ENCODE measurements at regions not wholly inside any gene's neighbourhood (a gene's known extent, or its start where the extent isn't known, plus 50 kb on each side); places are given as distances from the start of the nearest gene placed in this dataset.

- Mint-ChIP-seq H3K36me3 (ENCODE audit: insufficient read depth, unreplicated experiment) (no peaks in the 10 kb centered on the region), H3K27ac (ENCODE audit: low read depth, unreplicated experiment) (no peak overlapping the region), H3K9me3 (ENCODE audit: unreplicated experiment) (peaks cover 8% of the 10 kb centered on the region), H3K4me3 (ENCODE audit: unreplicated experiment) (no peak overlapping the region), H3K27me3 (ENCODE audit: insufficient read depth, unreplicated experiment) (no peaks in the 10 kb centered on the region), H3K4me1 (ENCODE audit: insufficient read depth, unreplicated experiment) (peaks cover 5% of the 10 kb centered on the region)
- ChIA-PET CTCF (no interaction called here), POLR2A (no interaction called here)
- DNase-seq (ENCODE audit: unreplicated experiment): no peak
- TF ChIP-seq, protein P1, sequence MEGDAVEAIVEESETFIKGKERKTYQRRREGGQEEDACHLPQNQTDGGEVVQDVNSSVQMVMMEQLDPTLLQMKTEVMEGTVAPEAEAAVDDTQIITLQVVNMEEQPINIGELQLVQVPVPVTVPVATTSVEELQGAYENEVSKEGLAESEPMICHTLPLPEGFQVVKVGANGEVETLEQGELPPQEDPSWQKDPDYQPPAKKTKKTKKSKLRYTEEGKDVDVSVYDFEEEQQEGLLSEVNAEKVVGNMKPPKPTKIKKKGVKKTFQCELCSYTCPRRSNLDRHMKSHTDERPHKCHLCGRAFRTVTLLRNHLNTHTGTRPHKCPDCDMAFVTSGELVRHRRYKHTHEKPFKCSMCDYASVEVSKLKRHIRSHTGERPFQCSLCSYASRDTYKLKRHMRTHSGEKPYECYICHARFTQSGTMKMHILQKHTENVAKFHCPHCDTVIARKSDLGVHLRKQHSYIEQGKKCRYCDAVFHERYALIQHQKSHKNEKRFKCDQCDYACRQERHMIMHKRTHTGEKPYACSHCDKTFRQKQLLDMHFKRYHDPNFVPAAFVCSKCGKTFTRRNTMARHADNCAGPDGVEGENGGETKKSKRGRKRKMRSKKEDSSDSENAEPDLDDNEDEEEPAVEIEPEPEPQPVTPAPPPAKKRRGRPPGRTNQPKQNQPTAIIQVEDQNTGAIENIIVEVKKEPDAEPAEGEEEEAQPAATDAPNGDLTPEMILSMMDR (IDR thresholded peaks at IDR 0.05; ENCODE audit: unreplicated experiment): no peak
- BruUV-seq (replicated peaks): no TSS peak
- intact Hi-C loops (cut with micrococcal nuclease): no loop called here
These were observed 209.6 kb upstream of the SLC39A10 start for GRCh38 chr2:195447323-195447975.

GRCh38 chr2:195445639-195446038, 211.4 kb upstream of the SLC39A10 start:
- no peak for DNase-seq (ENCODE audit: unreplicated experiment)
- CTCF ChIA-PET: interaction anchor here (0.6 kb wide), 1 partner anchor 19 kb away, joined by 3 read pairs; no protein-coding TSS in a partner anchor
- H3K9me3 Mint-ChIP-seq (ENCODE audit: unreplicated experiment): peaks cover 17% of the 10 kb centered on the region
- no TSS peak for BruUV-seq (replicated peaks)
- H3K27ac Mint-ChIP-seq (ENCODE audit: low read depth, unreplicated experiment): no peak overlapping the region
- H3K27me3 Mint-ChIP-seq (ENCODE audit: insufficient read depth, unreplicated experiment): no peaks in the 10 kb centered on the region
- POLR2A ChIA-PET: no interaction called here
- H3K4me3 Mint-ChIP-seq (ENCODE audit: unreplicated experiment): no peak overlapping the region
- peaks cover 5% of the 10 kb centered on the region for H3K4me1 Mint-ChIP-seq (ENCODE audit: insufficient read depth, unreplicated experiment)
- peaks cover 6% of the 10 kb centered on the region for H3K36me3 Mint-ChIP-seq (ENCODE audit: insufficient read depth, unreplicated experiment)
- intact Hi-C loops (cut with micrococcal nuclease): no loop called here
- TF ChIP-seq, protein P1 (IDR thresholded peaks at IDR 0.05; ENCODE audit: unreplicated experiment): no peak

GRCh38 chr2:195443926-195444325, 213.1 kb upstream of the SLC39A10 start:
- no TSS peak for BruUV-seq (replicated peaks)
- no peaks in the 10 kb centered on the region for H3K27me3 Mint-ChIP-seq (ENCODE audit: insufficient read depth, unreplicated experiment)
- no peak for DNase-seq (ENCODE audit: unreplicated experiment)
- ChIA-PET CTCF (interaction anchor here (0.6 kb wide), 1 partner anchor 675 kb away, joined by 6 read pairs; no protein-coding TSS in a partner anchor), POLR2A (no interaction called here)
- H3K9me3 Mint-ChIP-seq (ENCODE audit: unreplicated experiment): peaks cover 17% of the 10 kb centered on the region
- H3K4me1 Mint-ChIP-seq (ENCODE audit: insufficient read depth, unreplicated experiment): peaks cover 5% of the 10 kb centered on the region
- H3K27ac Mint-ChIP-seq (ENCODE audit: low read depth, unreplicated experiment): no peak overlapping the region
- no peak overlapping the region for H3K4me3 Mint-ChIP-seq (ENCODE audit: unreplicated experiment)
- intact Hi-C loops (cut with micrococcal nuclease): no loop called here
- H3K36me3 Mint-ChIP-seq (ENCODE audit: insufficient read depth, unreplicated experiment): peaks cover 7% of the 10 kb centered on the region
- TF ChIP-seq, protein P1 (IDR thresholded peaks at IDR 0.05; ENCODE audit: unreplicated experiment): no peak

- ChIA-PET CTCF (interaction anchor here (0.6 kb wide), 1 partner anchor 90 kb away, joined by 5 read pairs; no protein-coding TSS in a partner anchor), POLR2A (no interaction called here)
- Mint-ChIP-seq H3K4me3 (ENCODE audit: unreplicated experiment) (no peak overlapping the region), H3K27me3 (ENCODE audit: insufficient read depth, unreplicated experiment) (no peaks in the 10 kb centered on the region), H3K4me1 (ENCODE audit: insufficient read depth, unreplicated experiment) (peaks cover 5% of the 10 kb centered on the region), H3K36me3 (ENCODE audit: insufficient read depth, unreplicated experiment) (peaks cover 7% of the 10 kb centered on the region), H3K9me3 (ENCODE audit: unreplicated experiment) (peaks cover 17% of the 10 kb centered on the region), H3K27ac (ENCODE audit: low read depth, unreplicated experiment) (no peak overlapping the region)
- intact Hi-C loops (cut with micrococcal nuclease): no loop called here
- DNase-seq (ENCODE audit: unreplicated experiment): no peak
- TF ChIP-seq, protein P1 (IDR thresholded peaks at IDR 0.05; ENCODE audit: unreplicated experiment): no peak
- BruUV-seq (replicated peaks): no TSS peak
These were observed 214.4 kb upstream of the SLC39A10 start for GRCh38 chr2:195442458-195443175.
